HCT116 (cell line): ENCODE measurements at regions not wholly inside any gene's neighbourhood (a gene's known extent, or its start where the extent isn't known, plus 50 kb on each side); places are given as distances from the start of the nearest gene placed in this dataset.

Experiments
- ATAC-seq: fragments of 200-7000 bp; cut with Tn5 transposase; 2 replicates; pipeline ENCODE4 v1.9.1; 2020; ENCODE audit warnings: mild to moderate bottlenecking, moderate library complexity
- BruUV-seq: library from RNA; stranded (reverse); fragments of 400-500 nt; replicated peaks from 2 replicates; lab custom pipeline; 2021; lab: Mats Ljungman, UMichigan
- CTCF ChIA-PET: fragments of 300-600 bp; sonication (Branson Sonifier 250); formaldehyde crosslinking; loops from one replicate; lab custom pipeline; 2021; ENCODE audit warnings: antibody characterized with exemption; lab: Charles Lee
- POLR2A ChIA-PET: fragments of 300-600, 350-600 bp; sonication (Branson Sonifier 250); formaldehyde crosslinking; loops from one replicate; lab custom pipeline; 2021; ENCODE audit warnings: antibody characterized with exemption; lab: Charles Lee
- RAD21 ChIA-PET, 2 experiments: fragments of 300-600 bp; sonication (Branson Sonifier 250); formaldehyde crosslinking; loops; one replicate each; lab custom pipeline; 2023; ENCODE audit warnings: low total read pairs in 2 of 2; ENCODE audit not compliant: uncharacterized antibody in 2 of 2, unreplicated experiment in 2 of 2, low non-redundant PET in 1 of 2; lab: Charles Lee
- DNase-seq: peaks from one replicate; pipeline ENCODE4 v3.0.0-alpha.2; 2010; ENCODE audit warnings: low read depth, low spot score
- H2AFZ ChIP-seq: fragments of 200-600 bp; shearing (Covaris generic), sonication (generic); 2 replicates; pipeline ENCODE4 v1.6.1; 2017; ENCODE audit warnings: low read depth, mixed run types, mixed read lengths, antibody characterized with exemption, low read length; ENCODE audit not compliant: poor library complexity, severe bottlenecking
- H3K27ac ChIP-seq: 2 replicates; pipeline ENCODE4 v1.5.1; 2012; ENCODE audit warnings: low read depth, low read length
- H3K27me3 ChIP-seq: fragments of 200-600 bp; sonication (generic); 2 replicates; pipeline ENCODE4 v1.6.1; 2016; ENCODE audit warnings: mixed run types, low read length, mixed read lengths; ENCODE audit not compliant: insufficient read depth
- H3K36me3 ChIP-seq, 2 experiments: fragments of 200-500 bp in 1 of 2; fragments of 200-600 bp in 1 of 2; sonication (Bioruptor generic) in 1 of 2; sonication (generic) in 1 of 2; 2 replicates each; pipeline versions ENCODE4 v1.5.1 to v1.6.1; 2014 to 2016; ENCODE audit warnings: low read length in 2 of 2, inconsistent platforms in 1 of 2, mixed read lengths in 1 of 2, mixed run types in 1 of 2; ENCODE audit not compliant: insufficient read depth in 2 of 2, control insufficient read depth in 1 of 2
- H3K4me1 ChIP-seq, 2 experiments: fragments of 200-600 bp in 1 of 2; sonication (generic) in 1 of 2; 2 replicates each; pipeline versions ENCODE4 v1.5.1 to v1.6.1; 2012 to 2017; ENCODE audit warnings: low read length in 2 of 2, inconsistent platforms in 1 of 2, mild to moderate bottlenecking in 1 of 2, mixed read lengths in 1 of 2, mixed run types in 1 of 2, moderate library complexity in 1 of 2; ENCODE audit not compliant: insufficient read depth in 2 of 2, control insufficient read depth in 1 of 2
- H3K4me2 ChIP-seq: fragments of 200-600 bp; sonication (generic); 2 replicates; pipeline ENCODE4 v1.6.1; 2017; ENCODE audit warnings: mixed run types, low read length, mixed read lengths
- H3K4me3 ChIP-seq, 2 experiments: fragments of 200-600 bp in 1 of 2; sonication (generic) in 1 of 2; replicated peaks in 1 of 2; 2 replicates each; pipeline ENCODE4 v1.5.1; 2011 to 2016; ENCODE audit warnings: low read length in 2 of 2, control low read depth in 1 of 2, low read depth in 1 of 2, mild to moderate bottlenecking in 1 of 2, mixed read lengths in 1 of 2, mixed run types in 1 of 2
- H3K79me2 ChIP-seq: fragments of 200-600 bp; sonication (generic); 2 replicates; pipeline ENCODE4 v1.6.1; 2017; ENCODE audit warnings: mild to moderate bottlenecking, mixed run types, low read length, moderate library complexity, mixed read lengths; ENCODE audit not compliant: insufficient read depth
- H3K9ac ChIP-seq: fragments of 200-600 bp; sonication (generic); 2 replicates; pipeline ENCODE4 v1.6.1; 2016; ENCODE audit warnings: low read length, mixed read lengths
- H3K9me2 ChIP-seq: fragments of 200-600 bp; sonication (generic), shearing (Covaris generic); 2 replicates; pipeline ENCODE4 v1.6.1; 2017; ENCODE audit warnings: mixed run types, mild to moderate bottlenecking, moderate library complexity; ENCODE audit not compliant: insufficient read depth
- H3K9me3 ChIP-seq, 2 experiments: fragments of 200-500 bp in 1 of 2; fragments of 200-600 bp in 1 of 2; sonication (Bioruptor generic) in 1 of 2; sonication (generic) in 1 of 2; 2 replicates each; pipeline ENCODE4 v1.6.1; 2014 to 2017; ENCODE audit warnings: low read length in 2 of 2, mixed read lengths in 2 of 2, inconsistent platforms in 1 of 2, low read depth in 1 of 2, mild to moderate bottlenecking in 1 of 2, mixed run types in 1 of 2, moderate library complexity in 1 of 2; ENCODE audit not compliant: control insufficient read depth in 1 of 2, insufficient read depth in 1 of 2
- H4K20me1 ChIP-seq: fragments of 200-600 bp; sonication (generic), shearing (Covaris generic); 2 replicates; pipeline ENCODE4 v1.6.1; 2017; ENCODE audit warnings: mixed run types, mild to moderate bottlenecking, moderate library complexity; ENCODE audit not compliant: insufficient read depth
- ATF3 ChIP-seq: IDR thresholded peaks from 2 replicates; pipeline ENCODE4 v1.6.1; 2012
- CEBPB ChIP-seq: IDR thresholded peaks from 2 replicates; pipeline ENCODE4 v1.6.1; 2012; ENCODE audit warnings: low read depth
- CTCF ChIP-seq, 3 experiments: fragments of 200-600 bp in 1 of 3; sonication (generic) in 1 of 3; IDR thresholded peaks in 2 of 3; conservative IDR thresholded peaks in 1 of 3; 2 replicates each; pipeline ENCODE4 v1.5.1; 2012 to 2017; ENCODE audit warnings: low read depth in 2 of 3, low read length in 2 of 3, antibody characterized with exemption in 1 of 3, borderline replicate concordance in 1 of 3, control low read depth in 1 of 3, mild to moderate bottlenecking in 1 of 3, mixed read lengths in 1 of 3, mixed run types in 1 of 3, moderate library complexity in 1 of 3; ENCODE audit not compliant: insufficient read depth in 1 of 3
- EGR1 ChIP-seq: IDR thresholded peaks from 2 replicates; pipeline ENCODE4 v1.6.1; 2012; ENCODE audit warnings: low read depth
- ELF1 ChIP-seq: IDR thresholded peaks from 2 replicates; pipeline ENCODE4 v1.6.1; 2012; ENCODE audit warnings: low read depth, borderline replicate concordance
- EZH2 ChIP-seq: fragments of 200-600 bp; sonication (generic); IDR thresholded peaks from 2 replicates; pipeline ENCODE4 v1.6.1; 2017; ENCODE audit warnings: antibody characterized with exemption, mixed run types
- EZH2phosphoT487 ChIP-seq: fragments of 200-600 bp; IDR thresholded peaks from 2 replicates; pipeline ENCODE4 v1.6.1; 2018; ENCODE audit warnings: antibody characterized with exemption, borderline replicate concordance
- FOSL1 ChIP-seq: IDR thresholded peaks from 2 replicates; pipeline ENCODE4 v1.6.1; 2012; ENCODE audit warnings: low read depth
- MAX ChIP-seq: IDR thresholded peaks from 2 replicates; pipeline ENCODE4 v1.6.1; 2012
- POLR2A ChIP-seq: IDR thresholded peaks from 2 replicates; pipeline ENCODE4 v1.7.0; 2011; ENCODE audit warnings: borderline replicate concordance; ENCODE audit not compliant: insufficient read depth, insufficient read length; ENCODE audit errors: extremely low read depth
- RAD21 ChIP-seq: IDR thresholded peaks from 2 replicates; pipeline ENCODE4 v1.6.1; 2012; ENCODE audit warnings: low read depth, mild to moderate bottlenecking
- SIN3A ChIP-seq: IDR thresholded peaks from 2 replicates; pipeline ENCODE4 v1.6.1; 2012; ENCODE audit warnings: low read depth
- SRF ChIP-seq: IDR thresholded peaks from 2 replicates; pipeline ENCODE4 v1.6.1; 2012; ENCODE audit warnings: low read depth
- TCF7L2 ChIP-seq: IDR thresholded peaks from 2 replicates; pipeline ENCODE4 v1.7.0; 2011; ENCODE audit warnings: borderline replicate concordance, inconsistent platforms; ENCODE audit not compliant: insufficient read depth, insufficient read length; ENCODE audit errors: extremely low read depth
- ZBTB33 ChIP-seq: IDR thresholded peaks from 2 replicates; pipeline ENCODE4 v1.6.1; 2011; ENCODE audit warnings: mild to moderate bottlenecking, low read length, moderate library complexity; ENCODE audit not compliant: insufficient replicate concordance; ENCODE audit errors: extremely low read depth
- ZFX ChIP-seq: fragments of 450-650 bp; IDR thresholded peaks from 2 replicates; pipeline ENCODE4 v1.6.1; 2017
- intact Hi-C: fragments of 100-400 bp; cut with micrococcal nuclease; formaldehyde crosslinking; loops from 2 replicates; pipeline ENCODE4 v1.10.0; 2022

DNA sequence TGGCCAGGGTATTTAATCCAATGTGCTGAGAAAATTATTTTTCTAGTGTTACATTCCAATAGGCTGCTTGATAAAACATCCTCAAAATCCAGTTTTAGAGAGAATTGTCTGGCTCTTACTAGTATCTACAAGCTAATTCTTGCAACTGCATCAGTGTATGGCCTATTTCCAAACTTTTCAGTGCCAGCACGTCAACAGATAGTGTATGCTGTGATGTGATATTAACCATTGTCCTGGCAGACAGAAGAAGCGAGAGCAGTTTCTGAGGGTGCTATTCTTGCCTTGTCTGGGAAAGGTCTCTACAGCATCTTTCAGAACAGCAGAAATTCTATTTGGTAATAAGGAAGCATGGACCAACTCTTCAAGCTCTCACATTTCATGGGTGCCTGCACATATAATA is 174.2 kb upstream of the CDH12 start:
- ChIA-PET CTCF (no interaction called here), POLR2A (no interaction called here), RAD21 (no interaction called here)
- Histone ChIP-seq H4K20me1 (no peaks in the 10 kb centered on the region), H3K9me2 (no peaks in the 10 kb centered on the region), H3K4me3 (no peak overlapping the region), H3K9ac (no peak overlapping the region), H2AFZ (no peak overlapping the region), H3K79me2 (no peaks in the 10 kb centered on the region), H3K27ac (no peak overlapping the region), H3K27me3 (no peaks in the 10 kb centered on the region), H3K9me3 (peaks cover 9 to 51% of the 10 kb centered on the region in 2 experiments; a peak in 3 of 4 replicates), H3K4me1 (no peaks in the 10 kb centered on the region), H3K4me2 (no peak overlapping the region), H3K36me3 (no peaks in the 10 kb centered on the region)
- DNase-seq (no peak), ATAC-seq (no peak)
- BruUV-seq, result no TSS peak
- TF ChIP-seq RAD21, result no peak
- no peak for TF ChIP-seq EGR1
- TF ChIP-seq EZH2phosphoT487, result no peak
- no peak for TF ChIP-seq MAX
- TF ChIP-seq TCF7L2, result no peak
- no peak for TF ChIP-seq ZFX
- no peak for TF ChIP-seq EZH2
- TF ChIP-seq ATF3, result no peak
- intact Hi-C loops, result no loop called here

DNA sequence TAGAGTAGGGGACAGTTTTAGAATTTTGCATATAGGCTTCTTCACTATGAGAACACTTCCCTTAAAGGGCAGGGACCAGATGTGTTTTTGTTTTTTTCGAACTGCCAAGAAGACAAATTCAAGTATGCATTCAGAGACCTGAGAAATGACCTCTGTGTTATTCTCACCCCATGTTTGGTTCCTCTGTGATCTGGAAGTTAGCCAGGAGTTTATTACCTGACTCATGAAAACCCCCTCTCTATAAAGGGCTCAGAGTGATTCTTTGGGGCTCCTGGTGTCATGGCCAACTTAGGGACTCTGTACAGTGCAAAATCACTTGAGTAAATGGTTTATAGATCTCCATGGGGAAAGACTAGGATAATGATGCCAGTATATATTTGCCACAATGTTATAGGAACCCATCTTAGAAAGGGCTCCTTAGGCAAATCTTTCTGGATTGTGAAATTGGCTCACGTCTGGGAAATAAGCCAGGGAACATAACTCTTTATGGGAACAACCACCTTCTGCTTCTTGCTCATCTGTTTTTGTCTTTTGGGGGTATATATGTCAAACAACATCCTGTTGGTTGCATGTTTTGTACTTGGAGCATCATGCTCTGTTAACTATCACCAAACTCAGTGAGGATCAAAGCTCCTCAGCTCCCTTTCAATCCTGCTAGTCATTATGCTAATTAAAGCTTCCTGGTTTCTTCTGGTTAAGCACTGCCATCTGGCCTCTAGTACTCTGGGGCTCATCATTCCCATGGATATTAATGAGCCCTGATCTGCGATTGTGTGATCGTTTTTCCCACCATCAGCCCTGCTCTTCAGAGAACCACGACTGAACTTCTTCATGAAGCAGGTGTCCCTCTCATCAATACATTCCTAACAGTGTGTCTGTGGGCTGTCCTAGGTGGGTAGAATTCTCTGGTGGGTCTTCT is 173.4 kb upstream of the CDH12 start:
- no peaks in the 10 kb centered on the region for H3K9me2 ChIP-seq
- H3K4me3 ChIP-seq, result no peak overlapping the region
- no peaks in the 10 kb centered on the region for H3K4me1 ChIP-seq
- H3K4me2 ChIP-seq, result no peak overlapping the region
- ChIA-PET RAD21 (no interaction called here), CTCF (no interaction called here), POLR2A (no interaction called here)
- H3K9me3 ChIP-seq, result peaks cover 9 to 55% of the 10 kb centered on the region in 2 experiments; a peak in 2 of 4 replicates
- no peaks in the 10 kb centered on the region for H4K20me1 ChIP-seq
- ATAC-seq (no peak), DNase-seq (no peak)
- no peaks in the 10 kb centered on the region for H3K36me3 ChIP-seq
- intact Hi-C loops, result no loop called here
- H3K9ac ChIP-seq, result no peak overlapping the region
- H3K27me3 ChIP-seq, result no peaks in the 10 kb centered on the region
- H3K79me2 ChIP-seq, result no peaks in the 10 kb centered on the region
- H3K27ac ChIP-seq, result no peak overlapping the region
- BruUV-seq, result no TSS peak
- H2AFZ ChIP-seq, result no peak overlapping the region
- TF ChIP-seq CTCF (IDR thresholded peaks at IDR 0.05 in 2 of 3, conservative IDR thresholded peaks at IDR 0.05 in 1 of 3; ENCODE audit: borderline replicate concordance in 1 of 3, insufficient read depth in 1 of 3, low read depth in 2 of 3, low read length in 2 of 3), result no peak
- TF ChIP-seq ELF1, result no peak
- TF ChIP-seq CEBPB, result no peak
- TF ChIP-seq FOSL1, result no peak
- TF ChIP-seq SRF, result no peak
- no peak for TF ChIP-seq SIN3A
- TF ChIP-seq RAD21, result no peak
- TF ChIP-seq ZBTB33, result no peak
- no peak for TF ChIP-seq ATF3
- no peak for TF ChIP-seq ZFX
- TF ChIP-seq POLR2A, result no peak
